HCT116 (cell line): ENCODE measurements at regions not wholly inside any gene's neighbourhood (a gene's known extent, or its start where the extent isn't known, plus 50 kb on each side); places are given as distances from the start of the nearest gene placed in this dataset.
"Not testable (repeated sequence)": the region's sequence is repeated elsewhere in the genome, so short reads cannot be mapped to it uniquely, and the experiment has no call there.

Experiments used
- CTCF ChIP-seq, 3 experiments: fragments of 200-600 bp in 1 of 3; sonication (generic) in 1 of 3; IDR thresholded peaks in 2 of 3; conservative IDR thresholded peaks in 1 of 3; 2 replicates each; pipeline ENCODE4 v1.5.1; 2012 to 2017; ENCODE audit warnings: low read depth in 2 of 3, low read length in 2 of 3, antibody characterized with exemption in 1 of 3, borderline replicate concordance in 1 of 3, control low read depth in 1 of 3, mild to moderate bottlenecking in 1 of 3, mixed read lengths in 1 of 3, mixed run types in 1 of 3, moderate library complexity in 1 of 3; ENCODE audit not compliant: insufficient read depth in 1 of 3
- EZH2 ChIP-seq: fragments of 200-600 bp; sonication (generic); IDR thresholded peaks from 2 replicates; pipeline ENCODE4 v1.6.1; 2017; ENCODE audit warnings: antibody characterized with exemption, mixed run types
- EZH2phosphoT487 ChIP-seq: fragments of 200-600 bp; IDR thresholded peaks from 2 replicates; pipeline ENCODE4 v1.6.1; 2018; ENCODE audit warnings: antibody characterized with exemption, borderline replicate concordance
- MAX ChIP-seq: IDR thresholded peaks from 2 replicates; pipeline ENCODE4 v1.6.1; 2012
- POLR2AphosphoS5 ChIP-seq: IDR thresholded peaks from 2 replicates; pipeline ENCODE4 v1.6.1; 2011; ENCODE audit warnings: mild to moderate bottlenecking, low read depth, low read length, moderate library complexity
- SP1 ChIP-seq: IDR thresholded peaks from 2 replicates; pipeline ENCODE4 v1.6.1; 2012; ENCODE audit warnings: low read depth

GRCh38 chrX:108843039-108843438, 106.7 kb upstream of the IRS4 start:
- not testable (repeated sequence) for TF ChIP-seq SP1; EZH2; CTCF (IDR thresholded peaks at IDR 0.05 in 2 of 3, conservative IDR thresholded peaks at IDR 0.05 in 1 of 3; ENCODE audit: borderline replicate concordance in 1 of 3, insufficient read depth in 1 of 3, low read depth in 2 of 3, low read length in 2 of 3); MAX; POLR2AphosphoS5; EZH2phosphoT487
